Prostate gland (tissue), 2 donors: ENCODE measurements at regions not wholly inside any gene's neighbourhood (a gene's known extent, or its start where the extent isn't known, plus 50 kb on each side); places are given as distances from the start of the nearest gene placed in this dataset.

Experiments used
- DNase-seq: peaks from one replicate; pipeline ENCODE4 v3.0.0-alpha.2; 2019; ENCODE audit warnings: low spot score
- H3K27ac ChIP-seq, 2 donors: fragments of 200-600 bp; sonication (generic); 2 replicates each; pipeline ENCODE4 v1.5.1; 2017 to 2019
- H3K27me3 ChIP-seq: fragments of 200-600 bp; sonication (generic); replicated peaks from 2 replicates; pipeline ENCODE4 v1.5.1; 2019; ENCODE audit not compliant: insufficient read depth
- H3K36me3 ChIP-seq, 2 donors: fragments of 200-600 bp; sonication (generic); 1 replicate in 1 of 2; 2 replicates in 1 of 2; pipeline versions ENCODE4 v1.5.1 to v1.8.1; 2017 to 2019
- H3K4me1 ChIP-seq: fragments of 200-600 bp; sonication (generic); replicated peaks from 2 replicates; pipeline ENCODE4 v1.5.1; 2019
- H3K4me3 ChIP-seq, 2 donors: fragments of 200-600 bp; sonication (generic); 2 replicates each; pipeline ENCODE4 v1.5.1; 2017 to 2019
- H3K9me3 ChIP-seq: fragments of 200-600 bp; sonication (generic); 2 replicates; pipeline ENCODE4 v1.5.1; 2017
- CTCF ChIP-seq, 4 experiments: fragments of 200-600 bp in 2 of 4; fragments of 450-650 bp in 2 of 4; sonication (generic) in 2 of 4; IDR thresholded peaks; 1 replicate in 3 of 4; 2 replicates in 1 of 4; pipeline ENCODE4 v1.5.1; 2016 to 2019; ENCODE audit warnings: antibody characterized with exemption in 4 of 4, mild to moderate bottlenecking in 2 of 4, moderate library complexity in 2 of 4
- POLR2A ChIP-seq: fragments of 450-650 bp; IDR thresholded peaks from one replicate; pipeline ENCODE4 v1.6.1; 2016; ENCODE audit warnings: antibody characterized with exemption, mild to moderate bottlenecking
- POLR2AphosphoS5 ChIP-seq: sonication (generic); formaldehyde crosslinking; IDR thresholded peaks from one replicate; pipeline ENCODE4 v1.6.1; 2017; ENCODE audit warnings: antibody characterized with exemption
- WGBS: methylation state at CpG from one replicate; pipeline ENCODE4 v1.1.5; 2018; 5-methylcytosine and 5-hydroxymethylcytosine counted together
- intact Hi-C: fragments of 100-400 bp; cut with DNase I; formaldehyde crosslinking; loops from one replicate; pipeline ENCODE4 v1.14.2; 2022

GRCh38 chr15:56806148-56806536, 72.8 kb upstream of the ZNF280D start:
- no peaks in the 10 kb centered on the region for H3K9me3 ChIP-seq
- TF ChIP-seq POLR2AphosphoS5, result no peak
- TF ChIP-seq POLR2A, result no peak
- TF ChIP-seq CTCF (IDR thresholded peaks at IDR 0.05), result no peak
- H3K4me3 ChIP-seq, result no peak overlapping the region
- no peak for DNase-seq
- intact Hi-C loops, result no loop called here
- H3K4me1 ChIP-seq, result no peaks in the 10 kb centered on the region
- no peaks in the 10 kb centered on the region for H3K27me3 ChIP-seq
- no peak overlapping the region for H3K27ac ChIP-seq
- H3K36me3 ChIP-seq, result no peaks in the 10 kb centered on the region
- 72% methylated on average over 2 of the region's 2 CpGs for WGBS

GRCh38 chr15:56805466-56806147, 72.3 kb upstream of the ZNF280D start:
- Histone ChIP-seq H3K9me3 (no peaks in the 10 kb centered on the region), H3K4me1 (no peaks in the 10 kb centered on the region), H3K4me3 (no peak overlapping the region), H3K27ac (no peak overlapping the region), H3K27me3 (no peaks in the 10 kb centered on the region), H3K36me3 (no peaks in the 10 kb centered on the region)
- intact Hi-C loops, result no loop called here
- no peak for DNase-seq
- WGBS, result 57% methylated on average over 9 of the region's 9 CpGs
- no peak for TF ChIP-seq POLR2A
- TF ChIP-seq POLR2AphosphoS5, result no peak
- no peak for TF ChIP-seq CTCF (IDR thresholded peaks at IDR 0.05)

DNA sequence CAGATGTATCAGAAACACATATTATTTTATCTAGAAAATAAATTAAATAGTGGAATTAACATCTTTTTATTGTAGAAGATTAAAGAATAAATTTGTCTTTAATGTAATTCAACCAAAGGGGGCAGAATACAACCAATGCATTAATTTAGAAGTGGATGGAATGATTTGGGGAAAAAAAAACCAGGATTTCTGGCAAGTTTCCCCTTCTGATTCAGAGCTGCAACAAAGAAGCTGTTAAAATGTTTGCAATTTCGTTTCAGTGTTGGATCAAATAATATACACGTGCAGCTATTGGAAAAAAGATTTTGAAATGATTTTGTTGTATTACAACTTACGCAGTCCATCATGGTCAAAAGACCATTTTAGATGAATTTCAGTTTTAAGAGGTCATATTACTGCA, 71.6 kb upstream of the ZNF280D start:
- Histone ChIP-seq H3K9me3 (no peaks in the 10 kb centered on the region), H3K4me3 (no peak overlapping the region), H3K27me3 (no peaks in the 10 kb centered on the region), H3K36me3 (no peaks in the 10 kb centered on the region), H3K27ac (no peak overlapping the region), H3K4me1 (no peaks in the 10 kb centered on the region)
- no peak for TF ChIP-seq CTCF (IDR thresholded peaks at IDR 0.05)
- no peak for TF ChIP-seq POLR2AphosphoS5
- no peak for TF ChIP-seq POLR2A
- intact Hi-C loops, result no loop called here
- WGBS, result 46% methylated on average over 3 of the region's 3 CpGs
- DNase-seq, result no peak

DNA sequence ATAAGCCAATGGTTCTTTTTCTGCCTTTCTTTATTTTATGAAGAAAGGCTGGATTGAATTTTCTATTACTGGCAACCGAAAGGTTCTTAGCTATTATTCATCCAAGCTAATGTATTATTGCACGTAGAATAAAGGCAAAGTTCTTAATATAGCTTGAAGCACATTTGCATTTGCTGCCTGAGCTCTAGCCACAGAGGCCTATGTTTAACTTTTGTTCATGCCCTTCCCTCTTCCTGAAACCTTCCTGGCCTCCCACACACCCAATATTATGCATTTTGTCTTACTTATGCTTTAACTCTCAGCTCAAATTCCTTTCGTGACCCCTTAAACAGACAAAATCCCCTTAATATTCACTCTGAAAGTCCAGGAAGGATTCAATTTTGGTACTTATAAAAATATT, 71.0 kb upstream of the ZNF280D start:
- TF ChIP-seq POLR2AphosphoS5, result no peak
- TF ChIP-seq POLR2A, result no peak
- TF ChIP-seq CTCF (IDR thresholded peaks at IDR 0.05), result no peak
- intact Hi-C loops, result no loop called here
- 93% methylated on average over 3 of the region's 3 CpGs for WGBS

GRCh38 chr15:56802161-56802560, 68.9 kb upstream of the ZNF280D start:
- WGBS, result 81% methylated on average over 1 of the region's 1 CpG
- DNase-seq, result no peak
- TF ChIP-seq CTCF (IDR thresholded peaks at IDR 0.05) (no peak), POLR2A (no peak), POLR2AphosphoS5 (no peak)
- no peaks in the 10 kb centered on the region for H3K36me3 ChIP-seq
- H3K27me3 ChIP-seq, result no peaks in the 10 kb centered on the region
- H3K9me3 ChIP-seq, result no peaks in the 10 kb centered on the region
- intact Hi-C loops, result no loop called here
- no peak overlapping the region for H3K27ac ChIP-seq
- no peaks in the 10 kb centered on the region for H3K4me1 ChIP-seq
- no peak overlapping the region for H3K4me3 ChIP-seq

More for the DNA sequence above, 71.0 kb upstream of the ZNF280D start:
- H3K4me1 ChIP-seq, result no peaks in the 10 kb centered on the region
- H3K36me3 ChIP-seq, result no peaks in the 10 kb centered on the region
- no peaks in the 10 kb centered on the region for H3K27me3 ChIP-seq
- no peaks in the 10 kb centered on the region for H3K9me3 ChIP-seq
- H3K27ac ChIP-seq, result no peak overlapping the region
- no peak overlapping the region for H3K4me3 ChIP-seq
- no peak for DNase-seq
